Tibial artery (tissue), 4 donors: ENCODE measurements at regions not wholly inside any gene's neighbourhood (a gene's known extent, or its start where the extent isn't known, plus 50 kb on each side); places are given as distances from the start of the nearest gene placed in this dataset.

Source experiments
- DNase-seq, 2 donors: peaks; one replicate each; pipeline ENCODE4 v3.0.0-alpha.2; 2019
- H3K27ac ChIP-seq, 2 donors: fragments of 200-600 bp; sonication (generic) in 1 of 2; 1 replicate in 1 of 2; 2 replicates in 1 of 2; pipeline ENCODE4 v1.5.1; 2018 to 2019; ENCODE audit warnings: mild to moderate bottlenecking in 1 of 2
- H3K27me3 ChIP-seq, 2 donors: fragments of 200-600 bp; sonication (generic) in 1 of 2; one replicate each; pipeline versions ENCODE4 v1.5.1 to v1.6.0; 2016 to 2019
- H3K36me3 ChIP-seq, 3 donors: fragments of 200-600 bp; sonication (generic) in 2 of 3; one replicate each; pipeline ENCODE4 v1.5.1; 2016 to 2019; ENCODE audit warnings: mild to moderate bottlenecking in 2 of 3
- H3K4me1 ChIP-seq, 4 donors: fragments of 200-600 bp; sonication (generic) in 2 of 4; 1 replicate in 3 of 4; 2 replicates in 1 of 4; pipeline ENCODE4 v1.5.1; 2016 to 2019
- H3K4me3 ChIP-seq, 2 donors: fragments of 200-600 bp; sonication (generic) in 1 of 2; 1 replicate in 1 of 2; 2 replicates in 1 of 2; pipeline ENCODE4 v1.5.1; 2018 to 2019; ENCODE audit warnings: mild to moderate bottlenecking in 2 of 2
- H3K9me3 ChIP-seq, 3 donors: fragments of 200-600 bp; sonication (generic) in 1 of 3; one replicate each; pipeline ENCODE4 v1.5.1; 2016 to 2019
- CTCF ChIP-seq, 2 experiments: fragments of 200-600 bp in 1 of 2; fragments of 450-650 bp in 1 of 2; IDR thresholded peaks; one replicate each; pipeline ENCODE4 v1.5.1; 2017 to 2019; ENCODE audit warnings: antibody characterized with exemption in 2 of 2, mild to moderate bottlenecking in 1 of 2, moderate library complexity in 1 of 2
- intact Hi-C: fragments of 100-400 bp; cut with DNase I; formaldehyde crosslinking; loops from one replicate; pipeline ENCODE4 v1.15.0; 2023; ENCODE audit warnings: low total_unique reads

DNA sequence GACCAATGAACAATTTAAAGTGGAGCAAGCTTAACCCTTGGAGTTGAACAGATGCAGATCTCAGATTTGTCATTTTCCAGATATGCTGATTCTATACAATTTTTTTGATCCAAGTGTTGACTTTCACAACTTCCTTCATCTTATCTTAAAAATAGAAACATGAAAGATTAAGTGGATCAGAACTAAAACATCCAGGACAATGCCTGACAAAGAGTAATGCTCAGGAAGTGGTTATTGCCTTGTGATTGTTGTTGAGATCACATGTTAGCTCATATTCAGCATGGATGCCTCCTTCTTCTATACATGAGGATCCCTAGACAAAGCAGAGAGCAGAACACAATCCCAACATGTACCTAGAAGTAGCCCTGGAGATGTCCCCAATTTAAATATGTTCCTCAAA is 160.9 kb downstream of the PPARGC1A start:
- intact Hi-C loops: no loop called here
- H3K4me3 ChIP-seq: no peak overlapping the region
- H3K9me3 ChIP-seq: no peaks in the 10 kb centered on the region
- no peaks in the 10 kb centered on the region for H3K27me3 ChIP-seq
- no peak for DNase-seq
- no peak overlapping the region for H3K27ac ChIP-seq
- TF ChIP-seq CTCF (IDR thresholded peaks at IDR 0.05): no peak
- H3K4me1 ChIP-seq: peaks cover 0 to 12% (median 2%) of the 10 kb centered on the region in 4 donors
- no peaks in the 10 kb centered on the region for H3K36me3 ChIP-seq

DNA sequence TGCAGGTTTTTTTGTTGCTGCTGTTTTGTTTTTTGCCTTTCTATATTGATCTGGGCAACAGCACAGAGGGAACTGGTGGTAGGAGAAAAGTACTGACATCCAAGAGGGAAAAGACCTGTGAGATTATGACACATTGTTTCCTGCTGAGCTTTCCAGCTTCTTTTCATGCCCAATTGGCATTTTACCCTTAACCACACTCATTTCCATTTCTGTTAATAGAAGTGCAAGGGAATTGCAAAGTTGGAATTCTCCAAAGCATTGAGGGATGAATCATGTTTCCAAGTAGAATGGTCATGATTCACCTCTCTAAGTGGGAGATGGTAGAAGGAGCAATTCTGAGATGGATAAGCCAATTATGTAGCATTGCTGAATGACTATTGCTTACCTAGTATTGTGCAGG is 161.5 kb downstream of the PPARGC1A start:
- H3K27ac ChIP-seq: no peak overlapping the region
- no peaks in the 10 kb centered on the region for H3K27me3 ChIP-seq
- H3K9me3 ChIP-seq: no peaks in the 10 kb centered on the region
- no peak for DNase-seq
- no peak overlapping the region for H3K4me3 ChIP-seq
- peaks cover 0 to 12% (median 2%) of the 10 kb centered on the region in 4 donors for H3K4me1 ChIP-seq
- no peaks in the 10 kb centered on the region for H3K36me3 ChIP-seq
- intact Hi-C loops: no loop called here
- no peak for TF ChIP-seq CTCF (IDR thresholded peaks at IDR 0.05)

GRCh38 chr4:23720556-23720955 is 169.3 kb downstream of the PPARGC1A start:
- DNase-seq: no peak
- H3K27ac ChIP-seq: no peak overlapping the region
- no peak overlapping the region for H3K4me3 ChIP-seq
- no peaks in the 10 kb centered on the region for H3K27me3 ChIP-seq
- TF ChIP-seq CTCF (IDR thresholded peaks at IDR 0.05): no peak
- H3K9me3 ChIP-seq: no peaks in the 10 kb centered on the region
- H3K4me1 ChIP-seq: no peaks in the 10 kb centered on the region
- no peaks in the 10 kb centered on the region for H3K36me3 ChIP-seq
- intact Hi-C loops: no loop called here

DNA sequence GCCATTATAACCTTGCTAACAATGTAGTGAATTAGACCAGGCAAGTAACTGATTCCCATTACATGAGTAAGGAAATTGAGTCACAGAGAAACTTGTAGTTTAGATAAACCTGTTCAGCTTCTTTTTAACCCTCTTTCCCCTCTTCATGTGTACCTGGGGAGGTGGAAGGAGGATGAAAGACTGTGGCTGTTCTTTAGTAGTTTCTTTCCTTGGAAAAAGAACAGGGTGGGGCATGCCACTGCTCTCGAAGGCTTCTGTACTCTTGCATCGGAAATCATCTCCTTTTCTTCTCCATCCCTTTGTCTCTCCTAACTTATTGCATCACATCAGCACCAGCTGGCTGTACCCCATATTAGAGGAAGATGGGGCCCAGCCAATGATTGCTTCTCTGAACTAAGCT is 171.4 kb downstream of the PPARGC1A start:
- H3K27me3 ChIP-seq: no peaks in the 10 kb centered on the region
- no peak overlapping the region for H3K4me3 ChIP-seq
- no peaks in the 10 kb centered on the region for H3K9me3 ChIP-seq
- no peaks in the 10 kb centered on the region for H3K36me3 ChIP-seq
- no peaks in the 10 kb centered on the region for H3K4me1 ChIP-seq
- H3K27ac ChIP-seq: no peak overlapping the region
- intact Hi-C loops: no loop called here
- TF ChIP-seq CTCF (IDR thresholded peaks at IDR 0.05): no peak
- DNase-seq: no peak

DNA sequence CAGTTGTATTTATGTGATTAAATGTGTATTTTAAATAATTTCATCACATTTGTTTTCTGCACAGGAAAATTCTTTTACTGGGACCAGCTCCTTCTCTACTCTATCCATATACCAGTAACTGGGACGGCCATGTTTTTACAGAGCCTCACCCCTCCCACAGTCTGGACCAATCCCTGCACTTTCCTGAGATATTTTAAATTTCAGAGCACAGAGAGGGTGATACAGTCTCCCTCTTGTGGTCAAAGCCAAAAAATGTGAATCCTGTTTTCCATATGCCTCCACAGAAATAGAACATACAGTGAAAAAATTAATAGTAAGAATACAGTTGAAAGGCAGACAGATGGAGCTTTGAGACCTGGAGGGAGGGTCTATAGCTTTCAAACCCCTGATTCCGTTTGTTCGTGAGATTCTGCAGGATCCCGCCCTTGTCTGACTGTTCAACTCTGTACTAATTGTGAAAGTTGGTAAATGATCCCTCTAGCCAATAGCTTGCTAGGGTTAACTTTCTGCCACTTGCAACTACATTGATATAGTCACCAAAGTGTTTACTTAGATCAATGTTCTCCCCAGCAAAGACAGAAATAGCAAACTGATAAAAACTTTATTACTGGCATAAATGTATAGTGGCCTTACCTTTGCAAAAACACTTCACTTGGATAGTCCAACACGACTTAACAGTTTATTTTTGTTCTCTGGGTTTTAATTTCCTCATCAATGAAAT is 172.2 kb downstream of the PPARGC1A start:
- no peaks in the 10 kb centered on the region for H3K4me1 ChIP-seq
- TF ChIP-seq CTCF (IDR thresholded peaks at IDR 0.05): no peak
- no peaks in the 10 kb centered on the region for H3K27me3 ChIP-seq
- intact Hi-C loops: no loop called here
- H3K36me3 ChIP-seq: no peaks in the 10 kb centered on the region
- DNase-seq: no peak
- H3K27ac ChIP-seq: no peak overlapping the region
- no peaks in the 10 kb centered on the region for H3K9me3 ChIP-seq
- no peak overlapping the region for H3K4me3 ChIP-seq

- intact Hi-C loops: no loop called here
- no peak for TF ChIP-seq CTCF (IDR thresholded peaks at IDR 0.05)
- no peak for DNase-seq
Measured at GRCh38 chr4:23710298-23710697, 179.5 kb downstream of the PPARGC1A start.

More at GRCh38 chr4:23710298-23710697, 179.5 kb downstream of the PPARGC1A start:
- no peaks in the 10 kb centered on the region for H3K36me3 ChIP-seq
- no peak overlapping the region for H3K4me3 ChIP-seq
- no peak overlapping the region for H3K27ac ChIP-seq
- H3K27me3 ChIP-seq: no peaks in the 10 kb centered on the region
- H3K4me1 ChIP-seq: no peaks in the 10 kb centered on the region
- H3K9me3 ChIP-seq: no peaks in the 10 kb centered on the region
